ENCODE measurements at regions not wholly inside any gene's neighbourhood (a gene's known extent, or its start where the extent isn't known, plus 50 kb on each side); places are given as distances from the start of the nearest gene placed in this dataset.
"Not testable (repeated sequence)": the region's sequence is repeated elsewhere in the genome, so short reads cannot be mapped to it uniquely, and the experiment has no call there.

DNA sequence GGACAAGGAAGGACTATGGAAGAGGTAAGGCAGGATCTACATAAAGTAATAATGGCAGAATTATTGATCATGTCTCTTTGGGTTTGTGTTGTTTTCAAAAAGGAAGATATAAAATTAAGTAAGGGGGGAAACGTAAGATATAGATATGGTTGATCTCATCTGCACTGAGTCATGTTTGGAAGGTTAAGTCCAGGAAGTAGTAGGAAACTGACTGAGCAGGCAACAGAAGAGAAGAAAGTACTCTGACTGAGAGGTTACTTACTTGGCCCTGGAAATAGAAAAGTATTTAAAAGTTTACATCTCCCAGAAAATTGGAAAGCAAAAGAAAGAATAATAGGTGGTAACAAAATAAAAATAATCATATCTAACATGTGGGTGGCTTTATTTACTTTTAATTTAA is 405.3 kb upstream of the RGMB start:
- Histone ChIP-seq H3K9me2 (replicated peaks; ENCODE audit: insufficient read depth) (no peaks in the 10 kb centered on the region), H3K27ac (no peak overlapping the region), H3K79me2 (no peaks in the 10 kb centered on the region), H3K9me3 (ENCODE audit: low read depth) (no peaks in the 10 kb centered on the region), H4K20me1 (ENCODE audit: insufficient read depth, poor library complexity, severe bottlenecking) (no peaks in the 10 kb centered on the region), H3K36me3 (replicated peaks; ENCODE audit: insufficient read depth, low read depth) (no peaks in the 10 kb centered on the region), H3K4me2 (no peak overlapping the region), H2AFZ (no peak overlapping the region), H3K4me1 (ENCODE audit: insufficient read depth) (no peaks in the 10 kb centered on the region), H3K27me3 (no peaks in the 10 kb centered on the region), H3K4me3 (no peak overlapping the region)
- DNase-seq (ENCODE audit: low spot score), result no peak
- TF ChIP-seq CTCF (IDR thresholded peaks at IDR 0.05; ENCODE audit: poor library complexity) (no peak), EZH2 (IDR thresholded peaks at IDR 0.05; ENCODE audit: borderline replicate concordance) (no peak), EZH2phosphoT487 (IDR thresholded peaks at IDR 0.05; ENCODE audit: low read depth, severe bottlenecking, unreplicated experiment) (no peak)
- WGBS (ENCODE audit: low lambda C conversion rate, missing lambda C conversion rate), result 87% methylated on average over 1 of the region's 1 CpG

DNA sequence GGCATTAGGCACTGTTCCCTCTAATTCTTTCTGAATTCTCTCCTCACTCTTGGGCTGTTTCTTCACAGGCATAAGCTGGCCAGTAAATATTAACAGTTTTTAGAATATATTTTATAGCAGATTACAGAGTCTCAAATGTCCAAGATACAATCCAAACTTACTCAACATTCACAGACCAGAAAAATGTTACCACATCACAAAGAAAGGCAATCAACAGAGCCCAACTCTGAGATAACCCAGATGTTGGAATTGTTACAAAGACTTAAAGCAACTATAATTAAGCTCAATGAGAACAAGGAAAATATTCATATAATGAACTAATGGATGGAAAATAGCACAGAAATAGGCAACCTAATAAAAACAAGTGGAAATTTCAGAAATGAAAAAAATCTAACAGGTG is 401.1 kb upstream of the RGMB start:
- no peak for TF ChIP-seq CTCF (IDR thresholded peaks at IDR 0.05; ENCODE audit: poor library complexity)
- TF ChIP-seq EZH2 (IDR thresholded peaks at IDR 0.05; ENCODE audit: borderline replicate concordance), result no peak
- no peak for TF ChIP-seq EZH2phosphoT487 (IDR thresholded peaks at IDR 0.05; ENCODE audit: low read depth, severe bottlenecking, unreplicated experiment)

DNA sequence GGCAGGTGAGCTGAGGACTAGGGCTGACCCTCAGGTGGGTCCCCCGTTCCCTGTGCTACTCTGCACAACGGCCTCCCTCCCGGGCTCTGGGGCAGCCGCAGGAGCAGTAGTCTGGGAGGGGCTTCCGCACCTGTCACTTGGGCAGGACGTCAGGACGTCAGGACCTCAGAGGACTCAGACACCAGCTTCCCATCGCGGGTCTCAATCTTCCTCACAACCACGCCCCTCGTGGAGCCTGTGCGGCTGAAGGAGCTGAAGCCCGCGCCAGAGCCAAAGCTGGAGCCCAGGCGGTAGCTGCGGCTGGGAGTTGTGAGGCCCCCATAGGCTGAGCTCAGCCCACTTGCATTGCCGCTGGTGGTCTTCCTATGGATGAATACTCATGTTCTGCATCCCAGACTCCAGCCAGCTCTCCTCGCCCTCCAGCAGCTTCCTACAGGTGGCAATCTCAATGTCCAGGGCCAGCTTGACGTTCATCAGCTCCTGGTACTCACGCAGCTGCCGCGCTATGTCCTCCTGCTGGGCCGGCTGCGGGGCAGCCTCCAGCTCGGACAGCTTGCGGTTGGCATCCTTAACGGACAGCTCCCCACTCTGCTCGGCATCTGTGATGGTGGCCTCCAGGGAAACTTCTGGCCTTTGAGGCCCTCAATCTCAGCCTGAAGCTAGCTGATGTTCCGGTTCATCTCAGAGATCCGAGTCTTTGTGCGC is 381.4 kb upstream of the RGMB start:
- H3K9me3 ChIP-seq (ENCODE audit: low read depth), result no peaks in the 10 kb centered on the region
- H3K36me3 ChIP-seq (replicated peaks; ENCODE audit: insufficient read depth, low read depth), result no peaks in the 10 kb centered on the region
- no peak overlapping the region for H3K4me3 ChIP-seq
- no peaks in the 10 kb centered on the region for H3K27me3 ChIP-seq
- 95% methylated on average over 28 of the region's 31 CpGs for WGBS (ENCODE audit: low lambda C conversion rate, missing lambda C conversion rate)
- no peaks in the 10 kb centered on the region for H4K20me1 ChIP-seq (ENCODE audit: insufficient read depth, poor library complexity, severe bottlenecking)
- TF ChIP-seq EZH2phosphoT487 (IDR thresholded peaks at IDR 0.05; ENCODE audit: low read depth, severe bottlenecking, unreplicated experiment) (no peak), EZH2 (IDR thresholded peaks at IDR 0.05; ENCODE audit: borderline replicate concordance) (no peak), CTCF (IDR thresholded peaks at IDR 0.05; ENCODE audit: poor library complexity) (no peak)
- DNase-seq (ENCODE audit: low spot score), result no peak
- no peak overlapping the region for H2AFZ ChIP-seq
- no peaks in the 10 kb centered on the region for H3K4me1 ChIP-seq (ENCODE audit: insufficient read depth)
- H3K79me2 ChIP-seq, result no peaks in the 10 kb centered on the region
- no peak overlapping the region for H3K4me2 ChIP-seq
- H3K9me2 ChIP-seq (replicated peaks; ENCODE audit: insufficient read depth), result no peaks in the 10 kb centered on the region
- H3K27ac ChIP-seq, result no peak overlapping the region

More for the DNA sequence above, 401.1 kb upstream of the RGMB start:
- Histone ChIP-seq H3K36me3 (replicated peaks; ENCODE audit: insufficient read depth, low read depth) (no peaks in the 10 kb centered on the region), H3K9me2 (replicated peaks; ENCODE audit: insufficient read depth) (no peaks in the 10 kb centered on the region), H3K4me1 (ENCODE audit: insufficient read depth) (no peaks in the 10 kb centered on the region), H3K4me2 (no peak overlapping the region), H2AFZ (no peak overlapping the region), H3K27me3 (no peaks in the 10 kb centered on the region), H3K79me2 (no peaks in the 10 kb centered on the region), H3K27ac (no peak overlapping the region), H3K9me3 (ENCODE audit: low read depth) (no peaks in the 10 kb centered on the region), H3K4me3 (no peak overlapping the region), H4K20me1 (ENCODE audit: insufficient read depth, poor library complexity, severe bottlenecking) (no peaks in the 10 kb centered on the region)
- DNase-seq (ENCODE audit: low spot score), result no peak

GRCh38 chr5:98393205-98393604 is 380.3 kb upstream of the RGMB start:
- DNase-seq (ENCODE audit: low spot score); H3K4me1 ChIP-seq (ENCODE audit: insufficient read depth); H3K4me2 ChIP-seq; H2AFZ ChIP-seq; H3K79me2 ChIP-seq; H3K36me3 ChIP-seq (replicated peaks; ENCODE audit: insufficient read depth, low read depth); H3K4me3 ChIP-seq; H3K27ac ChIP-seq; H4K20me1 ChIP-seq (ENCODE audit: insufficient read depth, poor library complexity, severe bottlenecking); H3K9me3 ChIP-seq (ENCODE audit: low read depth); H3K27me3 ChIP-seq; H3K9me2 ChIP-seq (replicated peaks; ENCODE audit: insufficient read depth): not testable (repeated sequence)
- WGBS (ENCODE audit: low lambda C conversion rate, missing lambda C conversion rate), result 97% methylated on average over 8 of the region's 8 CpGs
